ENCODE measurements at regions not wholly inside any gene's neighbourhood (a gene's known extent, or its start where the extent isn't known, plus 50 kb on each side); places are given as distances from the start of the nearest gene placed in this dataset.
"Not testable (repeated sequence)": the region's sequence is repeated elsewhere in the genome, so short reads cannot be mapped to it uniquely, and the experiment has no call there.

DNA sequence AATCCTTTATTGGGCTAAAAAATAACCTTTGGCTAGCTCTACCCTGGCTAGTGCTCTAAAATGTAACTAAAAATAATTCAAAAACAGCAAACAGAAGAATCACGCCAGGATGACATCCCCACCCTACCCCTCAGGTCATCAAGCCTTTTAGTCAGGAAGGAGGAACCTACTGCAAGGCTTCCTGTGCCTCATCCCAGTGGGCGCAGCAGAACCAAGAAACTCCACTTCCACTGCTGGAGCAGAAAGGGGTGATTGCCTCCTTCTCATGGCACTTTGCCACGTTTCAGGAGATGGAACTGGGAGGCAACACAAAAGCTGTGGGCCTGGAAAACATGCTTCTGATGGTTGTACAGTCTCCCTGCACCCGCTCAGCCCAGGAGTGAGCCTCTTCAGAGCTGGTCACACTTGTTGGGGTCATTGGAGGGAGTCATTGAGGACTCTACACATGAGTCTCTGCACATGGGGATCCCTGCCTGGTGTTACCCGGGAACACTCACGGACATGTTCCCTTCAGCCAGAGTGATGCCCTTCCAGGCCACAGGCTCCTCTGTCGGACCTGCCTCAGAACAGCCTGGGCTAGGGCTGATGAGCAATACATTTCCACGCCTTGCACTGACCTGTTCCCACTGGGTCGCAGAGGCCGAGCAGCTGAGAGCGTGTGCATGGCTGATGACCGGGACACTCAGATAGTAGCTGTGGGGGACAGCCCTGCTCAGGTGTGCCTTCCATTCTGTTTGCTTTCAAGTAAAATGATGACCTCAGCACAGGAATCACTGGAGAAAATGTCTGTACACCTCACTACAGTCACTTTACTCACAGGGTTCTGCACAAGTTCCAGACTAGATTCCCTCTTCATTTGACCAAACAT is 355.3 kb downstream of the FGFR2 start:
- DNase-seq, result no peak

GRCh38 chr10:121243609-121244241 is 354.5 kb downstream of the FGFR2 start:
- DNase-seq, result no peak

GRCh38 chr10:121244818-121245217 is 353.4 kb downstream of the FGFR2 start:
- DNase-seq, result peak; percentile 57

DNA sequence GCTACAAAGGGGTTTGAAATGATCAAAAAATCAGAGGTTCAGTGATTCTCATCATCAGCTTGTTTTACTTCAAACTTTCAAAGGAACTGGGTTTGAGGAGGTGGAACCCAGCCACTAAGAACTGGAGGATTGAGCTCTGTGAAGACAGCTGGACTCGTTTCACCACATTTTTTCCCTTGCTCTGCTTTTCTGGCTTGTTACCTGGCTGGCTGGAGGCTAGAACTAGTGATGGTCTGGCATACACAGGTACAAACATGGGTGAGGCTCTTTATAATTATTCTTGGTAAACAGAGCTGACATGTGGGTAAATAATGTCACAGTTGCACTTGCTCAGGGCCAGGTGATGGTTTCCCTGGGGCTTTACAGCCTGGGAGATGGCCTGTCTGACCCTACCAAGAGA is 352.5 kb downstream of the FGFR2 start:
- DNase-seq, result no peak

GRCh38 chr10:121248266-121248665 is 350.0 kb downstream of the FGFR2 start:
- no peak for DNase-seq

DNA sequence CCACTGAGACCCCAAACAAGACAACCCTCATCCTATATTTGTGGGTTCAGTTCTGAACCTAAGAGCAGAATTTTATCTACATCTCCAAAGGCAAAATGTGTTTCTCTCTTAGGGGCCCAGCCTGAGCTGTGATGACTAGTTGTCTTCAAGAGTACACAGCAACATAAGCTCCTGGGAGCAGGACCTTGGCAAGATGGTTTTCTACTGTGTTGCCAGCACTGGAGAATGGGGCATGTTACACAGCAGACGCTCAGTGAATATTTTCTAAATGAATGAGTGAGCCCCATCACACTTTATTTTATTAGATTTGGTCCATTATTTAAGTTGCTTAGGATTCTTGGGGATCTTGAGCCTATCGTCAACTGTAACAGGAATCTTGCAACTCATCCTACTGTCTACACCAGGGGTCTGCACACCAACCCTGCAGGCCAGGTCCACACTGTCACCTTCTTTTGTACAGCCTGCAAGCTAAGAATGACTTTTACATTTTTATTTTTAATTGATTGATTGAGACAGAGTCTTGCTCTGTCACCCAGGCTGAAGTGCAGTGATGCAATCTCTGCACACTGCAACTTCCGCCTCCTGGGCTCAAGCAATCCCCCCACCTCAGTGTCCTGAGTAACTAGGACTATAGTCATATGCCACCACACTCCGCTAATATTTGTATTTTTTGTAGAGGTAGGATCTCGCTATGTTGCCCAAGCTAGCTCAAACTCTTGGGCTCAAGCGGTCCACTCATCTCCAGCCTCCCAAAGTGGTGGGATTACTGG is 347.1 kb downstream of the FGFR2 start:
- no peak for DNase-seq

DNA sequence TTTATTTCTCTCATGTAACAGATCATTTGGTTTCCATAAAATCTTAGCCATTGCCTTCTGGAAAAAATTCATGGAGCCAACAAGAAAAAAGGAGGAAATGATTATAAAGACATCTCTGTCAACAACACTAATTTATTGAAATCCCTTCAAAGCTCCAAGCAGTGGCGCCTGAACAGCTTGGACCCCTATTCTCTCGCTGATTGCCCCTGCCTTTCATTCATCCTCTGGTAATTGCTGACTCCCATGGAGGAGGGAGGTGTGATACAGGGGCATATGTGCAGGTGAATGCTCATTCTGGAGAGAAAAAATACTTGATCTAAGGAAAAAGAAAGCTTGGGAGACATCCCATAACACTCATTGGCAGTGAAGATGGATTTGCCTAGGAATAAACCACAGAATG is 345.5 kb downstream of the FGFR2 start:
- DNase-seq, result no peak

DNA sequence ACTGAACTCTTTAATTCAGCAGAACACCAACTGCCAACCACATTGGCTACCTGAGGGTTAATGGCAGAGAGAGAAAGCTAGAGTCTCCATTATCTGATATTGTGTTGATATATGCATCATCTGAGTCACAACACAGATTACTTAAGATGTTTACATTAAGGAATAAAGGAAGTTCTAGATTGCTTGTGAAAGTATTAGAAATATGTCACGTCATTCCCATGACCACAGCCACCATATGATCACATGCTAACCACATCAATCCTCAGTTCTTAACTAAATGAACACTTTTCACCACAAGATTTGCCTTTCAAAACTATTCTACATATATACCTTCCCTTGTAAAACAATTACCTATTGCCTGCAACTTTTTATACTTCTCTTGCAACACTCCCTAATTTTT is 337.9 kb downstream of the FGFR2 start:
- no peak for DNase-seq

DNA sequence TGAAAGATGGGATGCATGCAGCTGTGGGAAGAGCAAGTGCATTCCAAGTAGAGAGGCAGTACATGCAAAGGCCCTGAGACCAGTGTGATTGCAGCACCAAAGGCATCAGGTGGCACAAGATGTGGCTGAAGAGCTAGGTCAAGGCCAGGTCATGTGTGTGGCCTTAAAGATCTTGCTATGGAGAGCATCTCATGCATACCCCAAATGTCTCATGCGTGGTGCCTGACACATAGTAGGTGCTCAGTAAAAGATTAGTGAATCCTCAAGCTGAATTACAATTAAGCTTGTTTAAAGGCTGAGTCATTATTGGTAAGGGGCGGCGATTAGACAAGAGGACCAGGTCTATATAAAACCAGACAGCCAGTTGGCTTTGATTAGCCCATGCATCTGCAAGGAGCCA is 336.6 kb downstream of the FGFR2 start:
- DNase-seq, result no peak

DNA sequence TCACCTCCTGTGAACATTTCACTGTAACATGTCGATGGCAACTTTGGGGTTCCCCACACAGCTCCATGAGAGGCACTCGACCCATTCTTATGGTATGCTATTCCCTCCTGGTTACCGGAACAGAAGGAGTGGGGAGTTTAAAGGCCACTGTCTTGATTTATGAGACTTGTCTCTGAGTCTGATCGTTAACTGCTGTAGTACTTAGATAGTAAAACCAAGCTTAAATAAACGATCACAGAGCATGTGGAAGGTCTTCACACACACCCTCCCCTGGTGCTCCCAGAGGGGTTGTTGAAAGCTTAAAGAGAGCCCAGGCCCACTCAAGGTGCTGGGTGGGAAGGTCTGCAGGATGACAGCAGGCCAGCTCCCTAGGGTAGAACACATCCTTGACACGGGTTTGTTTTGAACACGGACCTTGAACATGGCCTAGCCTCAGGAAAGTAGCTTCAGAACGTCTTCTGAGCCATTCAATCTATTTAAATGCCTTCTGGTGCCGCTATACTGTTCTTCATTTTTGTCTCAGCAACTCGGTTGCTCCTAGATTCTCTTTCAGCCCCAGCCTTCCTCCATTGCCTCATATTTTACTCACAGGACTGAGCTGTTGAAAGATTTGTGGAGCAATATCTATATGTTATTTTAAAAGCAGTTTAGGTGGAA is 335.3 kb downstream of the FGFR2 start:
- DNase-seq, result no peak

DNA sequence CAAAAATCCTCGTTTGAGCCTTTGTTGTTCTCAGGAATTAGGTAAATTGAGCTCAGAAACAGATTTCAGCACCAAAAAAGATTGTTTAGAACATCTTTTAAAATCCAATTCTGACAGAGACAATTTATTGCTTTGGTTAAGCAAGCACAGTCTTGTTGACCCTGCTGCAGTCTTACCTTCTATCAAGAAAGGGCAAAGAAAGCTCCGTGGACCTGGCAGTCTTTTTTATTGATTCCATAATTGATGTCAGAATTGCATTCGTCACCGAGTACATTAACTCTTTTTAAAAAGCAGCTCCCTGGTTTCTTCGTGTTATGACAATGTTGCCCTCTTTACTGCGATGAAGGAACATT is 334.8 kb downstream of the FGFR2 start:
- DNase-seq, result no peak

DNA sequence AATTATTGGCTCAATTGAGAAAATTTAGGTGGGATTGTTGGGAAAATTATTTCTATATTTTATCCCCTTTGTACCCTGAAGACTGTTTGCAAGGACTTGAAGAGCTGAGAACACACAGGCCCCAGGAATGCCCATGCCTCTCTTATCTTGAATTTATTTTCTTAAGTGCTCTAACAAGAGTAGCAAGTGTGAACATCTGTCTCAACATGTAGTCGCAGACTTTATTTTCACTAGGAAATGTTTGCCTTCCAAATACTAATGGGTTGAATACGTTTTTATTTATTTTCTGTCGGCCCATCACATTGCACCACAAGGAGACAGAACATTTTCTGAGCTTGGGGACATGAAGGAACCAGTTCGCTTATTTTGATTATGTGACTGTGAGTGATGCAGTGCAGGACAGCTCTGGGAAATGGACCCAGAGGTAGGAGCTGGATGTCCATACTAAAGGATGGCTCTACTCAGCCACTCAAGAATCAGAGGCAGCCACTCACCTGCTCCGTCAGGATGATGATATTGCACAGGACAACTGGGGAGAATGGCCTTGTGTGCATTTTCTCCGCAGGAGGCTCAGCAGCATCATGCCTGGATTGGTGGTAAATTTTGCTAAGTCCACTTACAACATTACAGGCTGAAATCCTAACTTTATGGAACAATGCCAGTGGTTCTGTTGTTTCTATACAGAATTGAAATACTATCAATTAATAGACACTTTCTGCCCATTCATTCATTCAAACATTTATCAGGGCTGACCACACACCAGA is 332.7 kb downstream of the FGFR2 start:
- DNase-seq, result no peak

DNA sequence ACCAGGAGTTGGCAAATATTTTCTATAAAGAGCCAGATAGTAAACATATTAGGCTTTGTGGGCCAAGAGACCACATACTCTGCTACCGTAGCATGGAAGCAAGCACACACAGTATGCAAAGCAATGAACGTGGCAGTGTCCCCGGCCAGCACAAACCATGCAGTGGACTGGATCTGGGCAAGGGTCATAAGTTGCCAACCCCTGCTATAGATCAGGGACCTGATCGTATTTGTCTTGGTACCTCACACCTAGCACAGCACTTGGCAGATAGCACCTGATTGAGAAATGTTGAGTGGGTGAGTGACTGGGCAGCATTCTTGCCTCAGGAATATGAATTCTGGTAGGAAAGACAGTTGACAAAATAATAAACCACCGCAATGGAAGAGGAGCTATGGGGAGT is 331.9 kb downstream of the FGFR2 start:
- no peak for DNase-seq

DNA sequence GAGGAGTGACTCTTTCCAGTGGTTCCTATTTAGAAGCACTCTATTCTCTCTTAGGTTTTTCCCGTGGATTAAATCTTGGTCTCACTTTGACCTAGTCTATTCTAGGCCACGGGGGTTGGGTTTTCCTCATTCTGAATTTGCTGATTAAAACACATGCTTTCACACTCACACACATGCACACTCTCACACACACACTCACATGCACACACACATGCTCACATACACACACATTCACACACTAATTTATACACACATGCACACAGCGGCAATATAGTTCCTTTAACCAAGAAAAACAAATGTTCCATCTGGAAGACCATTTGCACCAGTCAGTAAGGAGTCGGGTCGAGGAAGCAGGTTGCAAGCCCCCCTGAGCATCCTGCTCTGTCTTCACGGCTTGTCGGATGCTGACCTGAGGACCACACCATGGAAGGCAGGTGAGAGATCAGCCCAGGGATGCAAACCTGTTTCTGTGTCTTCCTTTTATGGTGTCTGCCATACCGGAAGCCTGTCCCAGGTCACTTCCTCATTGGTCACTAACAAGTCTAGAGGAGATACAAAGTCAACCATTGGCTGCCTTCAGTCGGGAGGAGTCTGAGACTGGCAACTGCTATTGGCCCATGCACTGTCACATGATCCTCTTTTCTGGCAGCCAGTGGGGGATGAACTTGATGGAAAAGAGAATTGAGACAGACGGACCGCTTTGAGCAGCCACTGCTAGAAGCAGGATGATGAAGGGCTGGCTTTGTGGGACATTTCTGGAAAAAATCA is 330.8 kb downstream of the FGFR2 start:
- DNase-seq, result no peak

- no peak for DNase-seq
Observed at GRCh38 chr10:121268363-121268762, 329.9 kb downstream of the FGFR2 start.

GRCh38 chr10:121268863-121269432 is 329.3 kb downstream of the FGFR2 start:
- no peak for DNase-seq

DNA sequence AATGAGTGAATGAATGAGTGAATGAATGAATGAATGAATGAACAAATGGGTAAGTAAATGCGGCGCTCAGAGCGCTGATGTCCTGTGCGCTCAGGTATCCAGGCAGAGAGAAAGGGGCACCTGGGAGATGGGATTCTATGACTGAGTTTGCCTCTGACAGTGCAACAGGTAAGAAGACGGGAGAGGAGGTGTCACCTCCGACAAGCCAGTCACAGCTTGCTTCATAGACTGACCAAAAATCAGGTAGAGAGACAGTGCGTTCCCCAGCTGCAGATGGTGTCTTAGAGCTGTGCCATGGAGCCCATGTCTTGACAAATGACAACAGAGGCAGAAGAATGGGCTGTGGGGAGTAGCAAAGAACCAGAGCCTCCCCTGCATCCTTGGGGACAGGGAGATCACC is 327.3 kb downstream of the FGFR2 start:
- no peak for DNase-seq

- DNase-seq, result no peak
Observed at GRCh38 chr10:121276046-121276445, 322.2 kb downstream of the FGFR2 start.

- DNase-seq, result no peak
Observed at GRCh38 chr10:121276822-121277221, 321.4 kb downstream of the FGFR2 start.

DNA sequence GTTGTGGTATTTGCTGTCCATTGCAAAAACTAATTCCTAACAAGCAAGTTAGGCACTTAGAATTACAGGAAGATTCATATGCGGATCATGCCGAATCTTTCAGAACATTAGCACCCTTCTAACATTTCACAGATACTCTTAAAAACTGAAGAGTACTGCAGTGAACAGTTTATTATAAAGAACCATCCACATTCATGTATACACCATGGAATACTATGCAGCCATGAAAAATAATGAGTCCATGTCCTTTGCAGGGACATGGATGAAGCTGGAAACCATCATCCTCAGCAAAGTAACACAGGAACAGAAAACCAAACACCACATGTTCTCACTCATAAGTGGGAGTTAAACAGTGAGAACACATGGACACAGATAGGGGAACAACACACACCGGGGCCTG is 319.9 kb downstream of the FGFR2 start:
- DNase-seq, result not testable (repeated sequence)

- DNase-seq, result no peak
Observed at GRCh38 chr10:121281576-121281975, 316.7 kb downstream of the FGFR2 start.
